GM23338 (cell line): ENCODE measurements at regions not wholly inside any gene's neighbourhood (a gene's known extent, or its start where the extent isn't known, plus 50 kb on each side); places are given as distances from the start of the nearest gene placed in this dataset.

ENCODE experiments used
- ATAC-seq: fragments of 200-7000 bp; cut with Tn5 transposase; 3 replicates; pipeline ENCODE4 v1.9.1; 2020
- DNase-seq: peaks from one replicate; pipeline ENCODE4 v3.0.0-alpha.2; 2015; ENCODE audit warnings: low spot score
- H2AFZ ChIP-seq: fragments of 200-600 bp; sonication (generic); 2 replicates; pipeline ENCODE4 v1.8.0; 2016; ENCODE audit warnings: antibody characterized with exemption, mild to moderate bottlenecking, moderate library complexity
- H3F3A ChIP-seq: fragments of 200-600 bp; sonication (generic); replicated peaks from 2 replicates; pipeline ENCODE4 v1.8.0; 2017; ENCODE audit warnings: antibody characterized with exemption, mixed run types, low read depth
- H3K27ac ChIP-seq: fragments of 200-600 bp; sonication (generic); 2 replicates; pipeline ENCODE4 v1.6.1; 2016; ENCODE audit warnings: low read depth
- H3K27me3 ChIP-seq: fragments of 200-600 bp; sonication (generic); 2 replicates; pipeline ENCODE4 v1.8.0; 2016; ENCODE audit warnings: mild to moderate bottlenecking, mixed run types, moderate library complexity; ENCODE audit not compliant: insufficient read depth
- H3K36me3 ChIP-seq: fragments of 200-600 bp; sonication (generic); 2 replicates; pipeline ENCODE4 v1.8.0; 2016; ENCODE audit warnings: mild to moderate bottlenecking; ENCODE audit not compliant: insufficient read depth
- H3K4me1 ChIP-seq: fragments of 200-600 bp; sonication (generic); 2 replicates; pipeline ENCODE4 v1.8.0; 2016; ENCODE audit warnings: mild to moderate bottlenecking, moderate library complexity; ENCODE audit not compliant: insufficient read depth
- H3K4me2 ChIP-seq: fragments of 200-600 bp; sonication (generic); 2 replicates; pipeline ENCODE4 v1.7.1; 2017; ENCODE audit warnings: mixed run types
- H3K4me3 ChIP-seq: fragments of 200-600 bp; sonication (generic); 2 replicates; pipeline ENCODE4 v1.6.1; 2016; ENCODE audit warnings: mixed run types
- H3K79me2 ChIP-seq: fragments of 200-600 bp; sonication (generic); replicated peaks from 2 replicates; pipeline ENCODE4 v1.8.0; 2017; ENCODE audit warnings: mild to moderate bottlenecking; ENCODE audit not compliant: insufficient read depth
- H3K9me2 ChIP-seq: fragments of 200-600 bp; sonication (generic); 2 replicates; pipeline ENCODE4 v1.8.0; 2017; ENCODE audit not compliant: insufficient read depth
- H4K20me1 ChIP-seq: fragments of 200-600 bp; sonication (generic); replicated peaks from 2 replicates; pipeline ENCODE4 v1.8.0; 2017; ENCODE audit warnings: mild to moderate bottlenecking; ENCODE audit not compliant: insufficient read depth
- H3K27ac Mint-ChIP-seq: 2 replicates; pipeline ENCODE4 v1.8.0; 2020; ENCODE audit warnings: inconsistent platforms, mild to moderate bottlenecking, moderate library complexity, mixed read lengths
- H3K27me3 Mint-ChIP-seq: 3 replicates; pipeline ENCODE4 v1.8.0; 2022; ENCODE audit warnings: low read depth, mild to moderate bottlenecking, moderate library complexity, mixed read lengths, inconsistent platforms; ENCODE audit not compliant: insufficient read depth, poor library complexity
- H3K36me3 Mint-ChIP-seq: 3 replicates; pipeline ENCODE4 v1.8.0; 2021; ENCODE audit warnings: low read depth, mild to moderate bottlenecking, inconsistent platforms, moderate library complexity, mixed read lengths
- H3K4me1 Mint-ChIP-seq: 3 replicates; pipeline ENCODE4 v1.8.0; 2020; ENCODE audit warnings: mild to moderate bottlenecking, inconsistent platforms, mixed read lengths
- H3K4me3 Mint-ChIP-seq: 3 replicates; pipeline ENCODE4 v1.8.0; 2021; ENCODE audit warnings: moderate library complexity, mild to moderate bottlenecking, inconsistent platforms, mixed read lengths
- H3K9me3 Mint-ChIP-seq: 3 replicates; pipeline ENCODE4 v1.8.0; 2020; ENCODE audit warnings: moderate library complexity, mild to moderate bottlenecking, inconsistent platforms, mixed read lengths
- CREB1 ChIP-seq: fragments of 250-450 bp; sonication (Bioruptor Pico); IDR thresholded peaks from 2 replicates; pipeline ENCODE4 v1.5.0; 2020; ENCODE audit warnings: low read depth, mild to moderate bottlenecking, moderate library complexity
- CTCF ChIP-seq, 2 experiments: fragments of 200-600 bp in 1 of 2; sonication (generic) in 1 of 2; conservative IDR thresholded peaks; 2 replicates each; pipeline versions ENCODE4 v1.5.1 to v1.6.1; 2016 to 2017; ENCODE audit warnings: antibody characterized with exemption in 2 of 2, low read depth in 2 of 2, mild to moderate bottlenecking in 2 of 2, moderate library complexity in 1 of 2
- ETS1 ChIP-seq: IDR thresholded peaks from 2 replicates; pipeline ENCODE4 v1.6.1; 2016; ENCODE audit warnings: antibody characterized with exemption
- EZH2 ChIP-seq: fragments of 200-600 bp; sonication (generic); IDR thresholded peaks from one replicate; pipeline ENCODE4 v1.8.0; 2017; ENCODE audit warnings: antibody characterized with exemption, mild to moderate bottlenecking, low read depth; ENCODE audit not compliant: unreplicated experiment
- EZH2phosphoT487 ChIP-seq: fragments of 200-600 bp; sonication (generic); IDR thresholded peaks from one replicate; pipeline ENCODE4 v1.8.1; 2018; ENCODE audit warnings: antibody characterized with exemption; ENCODE audit not compliant: unreplicated experiment
- JUNB ChIP-seq: IDR thresholded peaks from one replicate; pipeline ENCODE4 v1.6.1; 2016; ENCODE audit warnings: antibody characterized with exemption; ENCODE audit not compliant: unreplicated experiment
- NANOG ChIP-seq: IDR thresholded peaks from 2 replicates; pipeline ENCODE4 v1.6.1; 2016; ENCODE audit warnings: antibody characterized with exemption, borderline replicate concordance
- POLR2AphosphoS5 ChIP-seq: IDR thresholded peaks from 2 replicates; pipeline ENCODE4 v1.6.1; 2016; ENCODE audit warnings: antibody characterized with exemption, low read depth
- REST ChIP-seq: IDR thresholded peaks from one replicate; pipeline ENCODE4 v1.6.1; 2018; ENCODE audit warnings: antibody characterized with exemption; ENCODE audit not compliant: unreplicated experiment
- STAT1 ChIP-seq: IDR thresholded peaks from one replicate; pipeline ENCODE4 v1.6.1; 2016; ENCODE audit warnings: antibody characterized with exemption; ENCODE audit not compliant: unreplicated experiment
- ZNF114 ChIP-seq: fragments of 250-450 bp; sonication (Bioruptor Pico); IDR thresholded peaks from 2 replicates; pipeline ENCODE4 v1.5.0; 2020; ENCODE audit warnings: mild to moderate bottlenecking, moderate library complexity
- ZNF331 ChIP-seq: fragments of 250-450 bp; sonication (Bioruptor Pico); IDR thresholded peaks from 2 replicates; pipeline ENCODE4 v1.5.0; 2020; ENCODE audit warnings: low read depth, mild to moderate bottlenecking, moderate library complexity
- ZNF462 ChIP-seq: fragments of 250-450 bp; sonication (Bioruptor Pico); IDR thresholded peaks from 2 replicates; pipeline ENCODE4 v1.5.0; 2020; ENCODE audit warnings: mild to moderate bottlenecking, moderate library complexity

- Mint-ChIP-seq H3K36me3 (peaks cover 13% of the 10 kb centered on the region; the same call in 2 of the 3 replicates), H3K27ac (no peak overlapping the region), H3K27me3 (no peaks in the 10 kb centered on the region), H3K4me1 (peaks cover 24% of the 10 kb centered on the region), H3K4me3 (no peak overlapping the region), H3K9me3 (no peaks in the 10 kb centered on the region; the same call in 2 of the 3 replicates)
- no peaks in the 10 kb centered on the region for H3K27me3 ChIP-seq
- TF ChIP-seq REST (no peak), JUNB (no peak), ZNF114 (no peak), ZNF462 (CRISPR knock-in tag) (no peak), CTCF (conservative IDR thresholded peaks at IDR 0.05; ENCODE audit: low read depth in 2 of 2) (no peak), ZNF331 (CRISPR knock-in tag) (no peak), EZH2phosphoT487 (no peak), NANOG (no peak), EZH2 (no peak), CREB1 (CRISPR knock-in tag) (no peak), ETS1 (no peak), POLR2AphosphoS5 (no peak), STAT1 (no peak)
- H3K4me3 ChIP-seq: no peak overlapping the region
- H3K4me1 ChIP-seq: peaks cover 18% of the 10 kb centered on the region
- no peak overlapping the region for H2AFZ ChIP-seq
- no peaks in the 10 kb centered on the region for H3F3A ChIP-seq
- no peaks in the 10 kb centered on the region for H3K9me2 ChIP-seq
- DNase-seq (no peak), ATAC-seq (no peak)
- no peak overlapping the region for H3K4me2 ChIP-seq
- no peaks in the 10 kb centered on the region for H3K36me3 ChIP-seq
- no peaks in the 10 kb centered on the region for H3K79me2 ChIP-seq
- no peak overlapping the region for H3K27ac ChIP-seq
- no peaks in the 10 kb centered on the region for H4K20me1 ChIP-seq
These were observed 449.9 kb upstream of the NAALADL2 start for GRCh38 chr3:174409086-174409743.
